ENCODE measurements at regions not wholly inside any gene's neighbourhood (a gene's known extent, or its start where the extent isn't known, plus 50 kb on each side); places are given as distances from the start of the nearest gene placed in this dataset.

DNA sequence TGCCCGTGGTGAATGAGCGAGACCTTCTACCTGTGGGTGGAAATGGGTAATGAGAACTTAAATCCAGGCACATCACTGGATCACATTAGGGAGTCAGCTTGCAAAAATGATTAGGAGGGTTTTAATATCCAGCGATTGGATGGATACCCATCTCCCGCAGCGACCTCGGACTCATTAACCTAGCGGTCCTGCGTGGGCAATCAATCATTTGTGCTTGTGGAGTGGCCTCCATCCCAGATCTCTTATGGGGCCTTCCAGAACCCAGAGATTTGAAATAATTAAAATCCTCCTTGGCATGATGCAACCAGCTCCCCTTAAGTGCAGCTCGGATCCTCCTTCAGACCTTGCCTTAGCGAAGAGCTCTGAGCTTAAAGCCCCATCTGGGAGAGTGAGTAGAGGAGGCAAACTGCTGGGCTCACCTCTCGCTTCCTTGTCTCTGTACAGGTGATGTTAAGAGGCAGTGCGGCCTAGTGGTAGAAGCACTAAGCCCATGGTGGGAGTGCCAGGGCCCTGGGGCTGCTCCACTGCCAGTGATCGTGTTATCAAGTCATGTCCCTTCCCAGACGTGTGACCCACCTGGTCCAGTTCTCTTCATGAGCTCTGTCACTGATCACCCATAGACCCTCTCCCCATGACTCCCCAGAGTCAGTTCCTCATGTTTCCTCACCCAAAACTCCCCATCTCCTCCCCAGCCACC is 285.2 kb upstream of the TLE3 start:
- no peak for DNase-seq
- Histone ChIP-seq H3K36me3 (no peaks in the 10 kb centered on the region), H3K4me1 (no peaks in the 10 kb centered on the region), H3K4me3 (no peak overlapping the region), H3K9me3 (peaks cover 0 to 4% of the 10 kb centered on the region in 2 donors), H3K27me3 (no peaks in the 10 kb centered on the region), H3K27ac (no peak overlapping the region)
- TF ChIP-seq, protein P1, sequence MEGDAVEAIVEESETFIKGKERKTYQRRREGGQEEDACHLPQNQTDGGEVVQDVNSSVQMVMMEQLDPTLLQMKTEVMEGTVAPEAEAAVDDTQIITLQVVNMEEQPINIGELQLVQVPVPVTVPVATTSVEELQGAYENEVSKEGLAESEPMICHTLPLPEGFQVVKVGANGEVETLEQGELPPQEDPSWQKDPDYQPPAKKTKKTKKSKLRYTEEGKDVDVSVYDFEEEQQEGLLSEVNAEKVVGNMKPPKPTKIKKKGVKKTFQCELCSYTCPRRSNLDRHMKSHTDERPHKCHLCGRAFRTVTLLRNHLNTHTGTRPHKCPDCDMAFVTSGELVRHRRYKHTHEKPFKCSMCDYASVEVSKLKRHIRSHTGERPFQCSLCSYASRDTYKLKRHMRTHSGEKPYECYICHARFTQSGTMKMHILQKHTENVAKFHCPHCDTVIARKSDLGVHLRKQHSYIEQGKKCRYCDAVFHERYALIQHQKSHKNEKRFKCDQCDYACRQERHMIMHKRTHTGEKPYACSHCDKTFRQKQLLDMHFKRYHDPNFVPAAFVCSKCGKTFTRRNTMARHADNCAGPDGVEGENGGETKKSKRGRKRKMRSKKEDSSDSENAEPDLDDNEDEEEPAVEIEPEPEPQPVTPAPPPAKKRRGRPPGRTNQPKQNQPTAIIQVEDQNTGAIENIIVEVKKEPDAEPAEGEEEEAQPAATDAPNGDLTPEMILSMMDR (IDR thresholded peaks at IDR 0.05): no peak
- intact Hi-C loops (cut with DNase I): no loop called here
- no peak for ATAC-seq

DNA sequence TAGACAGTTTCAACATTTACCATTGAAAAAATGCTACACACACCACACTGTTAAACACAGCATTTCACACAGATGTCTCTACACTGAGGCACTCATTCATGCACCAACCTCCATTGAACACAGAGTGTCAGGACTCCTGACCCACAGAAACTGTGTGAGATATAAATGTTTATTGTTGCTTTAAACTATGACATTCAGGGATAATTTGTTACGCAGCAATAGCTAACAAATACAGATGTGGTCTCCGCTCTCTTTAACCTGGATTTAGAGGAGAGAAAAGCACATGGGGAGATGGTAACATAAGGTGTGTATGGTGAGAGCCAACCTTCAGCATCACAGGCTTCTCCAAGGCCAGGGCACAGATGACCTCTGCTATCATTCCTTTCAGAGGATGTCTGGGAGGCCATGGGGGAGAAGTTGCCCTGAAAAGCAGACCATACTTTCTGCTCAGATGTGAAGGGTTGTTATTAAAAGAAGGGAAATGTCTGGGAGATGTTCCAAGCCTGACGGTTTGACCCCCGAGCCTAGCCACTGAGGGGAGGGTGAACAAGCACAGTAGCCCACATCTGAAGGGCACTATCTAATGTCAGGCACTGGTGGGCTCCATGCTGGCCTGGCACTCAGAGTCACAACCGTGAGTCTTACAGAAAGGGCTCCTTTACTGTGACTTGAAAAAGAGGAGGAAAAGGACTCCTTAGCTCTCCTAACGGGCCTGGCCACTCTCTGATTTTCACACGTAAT is 284.5 kb upstream of the TLE3 start:
- no peak overlapping the region for H3K4me3 ChIP-seq
- H3K27me3 ChIP-seq: no peaks in the 10 kb centered on the region
- no peaks in the 10 kb centered on the region for H3K36me3 ChIP-seq
- ATAC-seq: no peak
- H3K27ac ChIP-seq: no peak overlapping the region
- H3K9me3 ChIP-seq: peaks cover 0 to 4% of the 10 kb centered on the region in 2 donors
- TF ChIP-seq, protein P1 (IDR thresholded peaks at IDR 0.05): no peak
- peaks cover 2 to 3% of the 10 kb centered on the region in 2 donors for H3K4me1 ChIP-seq
- intact Hi-C loops (cut with DNase I): no loop called here
- no peak for DNase-seq

DNA sequence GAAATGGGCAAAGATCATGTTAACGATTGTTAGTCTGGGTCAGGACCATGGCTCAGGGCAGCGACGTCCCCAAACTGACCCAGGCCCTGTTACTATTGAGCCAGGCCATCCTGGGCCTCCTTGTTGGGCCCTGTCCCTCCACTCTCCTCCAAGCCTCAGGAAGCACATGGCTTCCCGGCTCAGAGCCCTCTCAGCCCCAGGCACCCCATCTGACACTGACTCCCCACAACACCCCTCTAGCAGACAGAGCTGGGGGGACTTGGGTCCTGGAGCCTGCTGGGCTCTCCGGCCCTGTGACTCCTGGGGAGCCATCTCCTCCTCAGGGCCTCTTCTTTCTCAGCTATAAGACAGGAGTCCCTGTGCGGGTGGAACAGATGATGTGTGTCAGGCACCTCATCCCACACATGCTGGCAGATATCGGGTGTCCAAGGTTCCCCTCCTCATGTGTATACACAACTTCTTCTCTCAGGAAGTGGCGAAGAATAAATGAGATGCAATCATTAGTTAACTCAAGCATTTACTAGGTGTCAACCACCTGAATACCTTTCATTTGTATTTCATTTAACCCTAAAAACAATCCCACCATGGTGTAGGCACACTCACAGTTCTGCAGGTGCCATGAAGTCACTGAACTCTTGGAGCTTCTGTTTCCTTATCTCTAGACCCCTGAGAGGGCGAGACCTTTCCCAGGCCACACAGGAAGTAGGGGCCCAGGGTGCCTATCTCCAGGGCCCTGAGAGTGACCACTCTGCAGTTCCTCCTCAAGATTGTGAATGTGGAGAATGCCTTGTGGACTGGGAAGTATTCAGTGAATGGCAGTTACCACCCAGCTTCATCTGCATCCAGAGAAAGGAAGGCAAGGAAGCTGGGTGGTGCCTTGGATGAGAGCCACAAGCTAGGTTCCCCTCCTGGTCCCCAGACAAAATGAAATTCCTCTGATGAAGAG is 282.5 kb upstream of the TLE3 start:
- Histone ChIP-seq H3K4me1 (peaks cover 5 to 19% of the 10 kb centered on the region in 2 donors), H3K27ac (no peak overlapping the region), H3K36me3 (no peaks in the 10 kb centered on the region), H3K9me3 (peaks cover 0 to 4% of the 10 kb centered on the region in 2 donors), H3K27me3 (peaks cover 0 to 4% of the 10 kb centered on the region in 2 donors), H3K4me3 (no peak overlapping the region)
- intact Hi-C loops (cut with DNase I): no loop called here
- TF ChIP-seq, protein P1 (IDR thresholded peaks at IDR 0.05): no peak
- no peak for DNase-seq
- no peak for ATAC-seq

DNA sequence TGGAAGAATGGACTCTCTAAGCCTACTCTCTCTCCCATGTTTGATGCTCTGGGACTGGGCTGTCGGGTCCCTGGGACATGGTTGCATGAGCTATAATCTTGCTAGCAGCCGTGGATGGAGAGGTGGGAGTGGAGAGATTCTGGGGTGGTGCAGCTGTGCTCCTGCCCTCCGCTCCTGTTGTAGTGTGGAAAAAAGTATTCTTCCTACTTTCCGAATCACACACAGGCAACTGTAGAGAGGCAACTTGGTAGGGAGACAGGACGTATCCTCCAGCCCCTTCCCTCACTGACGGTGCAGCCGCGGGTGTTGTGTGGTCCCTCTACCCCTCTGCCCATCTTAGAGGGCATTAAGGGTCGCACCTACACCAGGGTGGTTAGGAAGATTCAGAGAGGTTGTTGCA is 281.4 kb upstream of the TLE3 start:
- intact Hi-C loops (cut with DNase I): no loop called here

More for the DNA sequence above, 281.4 kb upstream of the TLE3 start:
- DNase-seq: no peak
- Histone ChIP-seq H3K4me3 (no peak overlapping the region), H3K27ac (no peak overlapping the region), H3K27me3 (peaks cover 0 to 4% of the 10 kb centered on the region in 2 donors), H3K36me3 (no peaks in the 10 kb centered on the region), H3K4me1 (peaks cover 5 to 21% of the 10 kb centered on the region in 2 donors), H3K9me3 (peaks cover 0 to 4% of the 10 kb centered on the region in 2 donors)
- ATAC-seq: no peak
- TF ChIP-seq, protein P1 (IDR thresholded peaks at IDR 0.05): no peak
